ENCODE measurements at regions not wholly inside any gene's neighbourhood (a gene's known extent, or its start where the extent isn't known, plus 50 kb on each side); places are given as distances from the start of the nearest gene placed in this dataset.

GRCh38 chr2:164439885-164440284, 181.4 kb downstream of the GRB14 start:
- no peaks in the 10 kb centered on the region for H3K9me2 ChIP-seq (ENCODE audit: insufficient read depth)
- H3K79me2 ChIP-seq (ENCODE audit: insufficient read depth, low read length) = no peaks in the 10 kb centered on the region
- POLR2A ChIA-PET = no interaction called here
- H3K9ac ChIP-seq (ENCODE audit: low read length) = no peak overlapping the region
- TF ChIP-seq EZH2phosphoT487 (IDR thresholded peaks at IDR 0.05; ENCODE audit: borderline replicate concordance) (no peak), MAX (IDR thresholded peaks at IDR 0.05) (no peak), CEBPB (IDR thresholded peaks at IDR 0.05; ENCODE audit: low read depth) (no peak), ZNF274 (IDR thresholded peaks at IDR 0.05; ENCODE audit: low read depth, low read length) (no peak), TCF7L2 (IDR thresholded peaks at IDR 0.05; ENCODE audit: borderline replicate concordance, extremely low read depth, insufficient read depth, insufficient read length) (no peak), EZH2 (IDR thresholded peaks at IDR 0.05) (no peak), ZFX (IDR thresholded peaks at IDR 0.05) (no peak), JUND (IDR thresholded peaks at IDR 0.05) (no peak), SP1 (IDR thresholded peaks at IDR 0.05; ENCODE audit: low read depth) (no peak), RAD21 (IDR thresholded peaks at IDR 0.05; ENCODE audit: low read depth) (no peak), FOSL1 (IDR thresholded peaks at IDR 0.05; ENCODE audit: low read depth) (no peak)
- TF ChIP-seq, protein P1, sequence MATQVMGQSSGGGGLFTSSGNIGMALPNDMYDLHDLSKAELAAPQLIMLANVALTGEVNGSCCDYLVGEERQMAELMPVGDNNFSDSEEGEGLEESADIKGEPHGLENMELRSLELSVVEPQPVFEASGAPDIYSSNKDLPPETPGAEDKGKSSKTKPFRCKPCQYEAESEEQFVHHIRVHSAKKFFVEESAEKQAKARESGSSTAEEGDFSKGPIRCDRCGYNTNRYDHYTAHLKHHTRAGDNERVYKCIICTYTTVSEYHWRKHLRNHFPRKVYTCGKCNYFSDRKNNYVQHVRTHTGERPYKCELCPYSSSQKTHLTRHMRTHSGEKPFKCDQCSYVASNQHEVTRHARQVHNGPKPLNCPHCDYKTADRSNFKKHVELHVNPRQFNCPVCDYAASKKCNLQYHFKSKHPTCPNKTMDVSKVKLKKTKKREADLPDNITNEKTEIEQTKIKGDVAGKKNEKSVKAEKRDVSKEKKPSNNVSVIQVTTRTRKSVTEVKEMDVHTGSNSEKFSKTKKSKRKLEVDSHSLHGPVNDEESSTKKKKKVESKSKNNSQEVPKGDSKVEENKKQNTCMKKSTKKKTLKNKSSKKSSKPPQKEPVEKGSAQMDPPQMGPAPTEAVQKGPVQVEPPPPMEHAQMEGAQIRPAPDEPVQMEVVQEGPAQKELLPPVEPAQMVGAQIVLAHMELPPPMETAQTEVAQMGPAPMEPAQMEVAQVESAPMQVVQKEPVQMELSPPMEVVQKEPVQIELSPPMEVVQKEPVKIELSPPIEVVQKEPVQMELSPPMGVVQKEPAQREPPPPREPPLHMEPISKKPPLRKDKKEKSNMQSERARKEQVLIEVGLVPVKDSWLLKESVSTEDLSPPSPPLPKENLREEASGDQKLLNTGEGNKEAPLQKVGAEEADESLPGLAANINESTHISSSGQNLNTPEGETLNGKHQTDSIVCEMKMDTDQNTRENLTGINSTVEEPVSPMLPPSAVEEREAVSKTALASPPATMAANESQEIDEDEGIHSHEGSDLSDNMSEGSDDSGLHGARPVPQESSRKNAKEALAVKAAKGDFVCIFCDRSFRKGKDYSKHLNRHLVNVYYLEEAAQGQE (IDR thresholded peaks at IDR 0.05; ENCODE audit: low read depth) = no peak
- no TSS peak for BruUV-seq (replicated peaks)
- H3K4me2 ChIP-seq (ENCODE audit: low read length) = no peak overlapping the region
- no peaks in the 10 kb centered on the region for H3K36me3 ChIP-seq (ENCODE audit: control insufficient read depth in 1 of 2, insufficient read depth in 2 of 2, low read length in 2 of 2)
- no peaks in the 10 kb centered on the region for H3K9me3 ChIP-seq (ENCODE audit: control insufficient read depth in 1 of 2, insufficient read depth in 1 of 2, low read depth in 1 of 2, low read length in 2 of 2)
- RAD21 ChIA-PET (ENCODE audit: low non-redundant PET in 1 of 2, low total read pairs in 2 of 2, uncharacterized antibody in 2 of 2, unreplicated experiment in 2 of 2) = no interaction called here
- H3K4me3 ChIP-seq (replicated peaks in 1 of 2; ENCODE audit: low read depth in 1 of 2, low read length in 2 of 2) = no peak overlapping the region
- H3K4me1 ChIP-seq (ENCODE audit: control insufficient read depth in 1 of 2, insufficient read depth in 2 of 2, low read length in 2 of 2) = no peaks in the 10 kb centered on the region
- H3K27ac ChIP-seq (ENCODE audit: low read depth, low read length) = no peak overlapping the region
- H3K27me3 ChIP-seq (ENCODE audit: insufficient read depth, low read length) = peaks cover 14% of the 10 kb centered on the region; the same call in 1 of the 2 replicates
- ATAC-seq = no peak
- CTCF ChIA-PET = interaction anchor here (1.5 kb wide), 1 partner anchor 10 kb away, joined by 3 read pairs; no protein-coding TSS in a partner anchor
- no peaks in the 10 kb centered on the region for H4K20me1 ChIP-seq (ENCODE audit: insufficient read depth)
- no peak overlapping the region for H2AFZ ChIP-seq (ENCODE audit: low read depth, low read length, poor library complexity, severe bottlenecking)
- no peak for DNase-seq (ENCODE audit: low read depth, low spot score)
- intact Hi-C loops (cut with micrococcal nuclease) = no loop called here
